UCSD-AML1 (cell line): ENCODE measurements at regions not wholly inside any gene's neighbourhood (a gene's known extent, or its start where the extent isn't known, plus 50 kb on each side); places are given as distances from the start of the nearest gene placed in this dataset.
"Not testable (repeated sequence)": the region's sequence is repeated elsewhere in the genome, so short reads cannot be mapped to it uniquely, and the experiment has no call there.

Experiments used
- DNase-seq: peaks from one replicate; lab custom pipeline; 2025; ENCODE audit not compliant: unreplicated experiment; lab: John Stamatoyannopoulos, UW

DNA sequence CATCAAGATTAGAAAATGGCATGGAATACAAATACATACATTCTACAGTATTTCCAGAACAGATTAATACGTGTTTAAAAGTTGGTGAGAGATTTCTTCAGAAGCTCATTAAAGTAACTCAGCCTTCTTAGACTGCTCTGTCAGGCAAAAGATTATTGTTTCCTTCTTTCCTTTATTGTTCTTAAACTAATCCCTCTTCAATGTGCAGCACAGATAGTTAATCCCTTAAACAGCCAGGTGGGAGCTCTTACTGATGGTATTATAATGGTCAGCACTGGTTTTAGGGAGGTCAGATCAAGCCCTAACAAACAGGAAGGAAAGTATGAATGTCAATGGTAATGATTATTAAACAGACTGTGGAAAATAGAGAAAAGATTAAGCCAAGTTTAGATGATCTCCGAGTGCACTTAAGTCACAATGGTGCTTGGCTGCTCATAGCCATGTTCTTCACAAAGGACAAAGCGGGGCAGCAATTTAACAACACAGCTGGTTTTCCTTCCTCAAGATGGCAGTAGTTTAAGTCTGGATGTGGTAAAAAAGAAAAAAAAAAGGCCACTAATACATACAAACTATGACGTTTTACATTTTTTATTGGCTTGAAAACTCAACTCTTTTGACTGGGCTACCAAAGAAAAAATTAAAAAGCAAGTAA lies 992.6 kb downstream of the PCDH9 start:
- DNase-seq = no peak

DNA sequence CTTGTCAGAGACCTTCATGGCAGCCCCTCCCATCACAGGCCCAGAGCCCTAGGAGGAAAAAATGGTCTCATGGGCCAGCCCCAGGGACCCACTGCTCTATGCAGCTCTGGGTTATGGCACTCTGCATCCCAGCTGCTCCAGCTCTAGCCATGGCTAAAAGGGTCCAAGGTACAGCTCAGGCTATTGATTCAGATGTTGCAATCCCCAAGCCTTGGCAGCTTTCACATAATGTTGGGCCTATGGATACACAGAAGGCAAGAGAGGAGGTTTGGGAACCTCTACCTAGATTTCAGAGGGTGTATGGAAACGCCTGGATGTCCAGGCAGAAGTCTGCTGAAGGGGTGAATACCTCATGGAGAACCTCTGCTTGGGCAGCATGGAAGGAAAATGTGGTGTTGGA lies 996.0 kb downstream of the PCDH9 start:
- DNase-seq = no peak

DNA sequence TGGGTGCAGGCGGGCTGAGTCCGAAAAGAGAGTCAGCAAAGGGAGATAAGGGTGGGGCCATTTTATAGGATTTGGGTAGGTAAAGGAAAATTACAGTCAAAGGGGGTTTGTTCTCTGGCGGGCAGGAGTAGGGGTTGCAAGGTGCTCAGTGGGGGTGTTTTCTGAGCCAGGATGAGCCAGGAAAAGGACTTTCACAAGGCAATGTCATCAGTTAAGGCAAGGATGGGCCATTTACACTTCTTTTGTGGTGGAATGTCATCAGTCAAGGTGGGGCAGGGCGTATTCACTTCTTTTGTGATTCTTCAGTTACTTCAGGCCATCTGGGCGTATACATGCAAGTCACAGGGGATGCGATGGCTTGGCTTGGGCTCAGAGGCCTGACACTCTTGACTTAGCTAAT lies 998.2 kb downstream of the PCDH9 start:
- DNase-seq = not testable (repeated sequence)

DNA sequence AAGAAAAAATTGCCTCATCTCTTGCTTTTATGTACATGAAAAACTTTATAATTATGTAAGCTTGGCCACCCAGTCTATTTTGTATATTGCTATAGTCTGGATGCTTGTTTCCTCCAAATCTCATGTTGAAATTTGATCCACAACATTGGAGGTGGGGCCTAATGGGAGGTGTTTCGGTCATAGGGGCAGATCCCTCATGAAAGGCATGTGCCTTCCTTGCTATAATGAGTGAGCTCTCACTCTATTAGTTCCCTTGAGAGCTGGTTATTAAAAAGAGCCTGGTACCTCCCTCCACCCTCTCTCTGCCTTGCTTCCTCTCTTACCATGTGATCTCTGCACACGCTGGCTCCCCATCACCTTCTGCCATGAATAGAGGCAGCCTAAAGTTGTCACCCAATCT lies 1005.1 kb downstream of the PCDH9 start:
- DNase-seq = no peak

DNA sequence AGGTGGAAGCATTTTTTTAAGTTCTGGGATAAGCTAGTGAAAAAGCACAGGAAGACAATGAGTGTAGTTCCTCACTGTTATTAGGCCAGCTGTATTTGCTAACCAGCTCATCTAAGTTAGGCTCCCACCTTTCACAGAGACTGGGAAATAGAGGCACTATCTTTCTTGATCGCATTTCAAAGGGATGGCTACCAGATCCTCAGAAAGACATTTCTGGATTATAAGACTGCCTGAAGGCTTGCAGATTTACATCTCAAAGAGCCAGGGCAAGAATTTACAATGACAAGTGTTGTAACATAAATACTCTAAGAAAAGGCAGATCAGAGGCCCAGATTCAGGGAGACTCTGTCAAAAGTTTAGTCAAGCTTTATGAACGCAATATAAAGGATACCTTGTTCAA lies 1005.5 kb downstream of the PCDH9 start:
- no peak for DNase-seq

DNA sequence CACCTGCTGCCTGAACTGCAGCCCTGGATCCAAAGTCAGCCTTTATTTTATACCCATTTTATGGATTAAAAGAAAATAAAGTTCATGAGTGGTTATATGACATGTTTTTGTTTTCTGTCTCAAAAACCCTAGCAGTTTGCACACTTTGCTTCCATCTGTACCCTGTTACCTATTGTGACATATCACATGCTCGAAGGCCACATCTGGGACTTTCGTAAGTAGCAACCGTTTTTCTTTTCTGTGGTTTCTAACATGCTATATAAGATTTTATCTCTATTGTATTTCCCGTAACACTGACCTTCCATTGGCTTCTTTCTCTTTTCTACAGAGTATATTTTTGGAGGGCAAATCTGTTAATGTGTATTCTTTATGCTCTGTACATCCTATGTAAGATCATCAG lies 1007.2 kb downstream of the PCDH9 start:
- DNase-seq = no peak

DNA sequence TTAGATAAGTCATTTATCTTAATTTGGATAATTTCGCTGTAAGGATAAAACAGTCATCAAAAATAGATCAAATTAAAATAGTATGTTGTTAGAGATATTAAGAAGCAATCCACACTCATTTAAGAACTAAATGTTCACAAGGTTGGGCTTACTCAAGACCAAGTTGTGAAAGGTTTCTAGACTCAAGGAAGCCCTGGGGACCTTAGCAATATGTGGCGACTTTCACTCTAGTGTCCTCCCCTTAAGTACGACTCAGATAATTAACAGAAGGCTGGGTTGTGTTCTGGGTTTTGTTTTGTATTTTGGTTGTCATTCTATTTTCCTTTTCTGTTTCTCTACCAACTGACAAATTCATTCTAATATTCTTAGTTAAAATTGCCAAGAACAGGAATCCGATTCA lies 1008.0 kb downstream of the PCDH9 start:
- no peak for DNase-seq

DNA sequence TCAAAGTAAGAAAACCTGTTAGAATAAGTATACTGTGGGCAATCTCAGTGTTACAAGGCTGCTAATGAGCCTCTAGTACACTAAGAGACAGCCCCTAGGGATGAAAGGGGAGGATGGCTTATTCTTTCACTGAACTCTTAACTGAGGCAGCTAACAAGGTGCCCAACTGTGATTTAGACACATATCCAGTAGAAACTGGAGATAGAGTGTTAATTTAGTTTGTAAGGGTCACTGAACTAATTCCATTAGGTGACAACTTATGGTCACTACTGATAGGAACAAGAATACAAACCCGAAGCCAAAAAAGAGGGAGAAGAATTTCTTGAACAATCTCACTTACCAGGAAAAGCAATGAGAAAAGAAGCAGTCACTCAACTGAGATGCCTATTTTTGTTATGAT lies 1010.6 kb downstream of the PCDH9 start:
- DNase-seq = no peak

DNA sequence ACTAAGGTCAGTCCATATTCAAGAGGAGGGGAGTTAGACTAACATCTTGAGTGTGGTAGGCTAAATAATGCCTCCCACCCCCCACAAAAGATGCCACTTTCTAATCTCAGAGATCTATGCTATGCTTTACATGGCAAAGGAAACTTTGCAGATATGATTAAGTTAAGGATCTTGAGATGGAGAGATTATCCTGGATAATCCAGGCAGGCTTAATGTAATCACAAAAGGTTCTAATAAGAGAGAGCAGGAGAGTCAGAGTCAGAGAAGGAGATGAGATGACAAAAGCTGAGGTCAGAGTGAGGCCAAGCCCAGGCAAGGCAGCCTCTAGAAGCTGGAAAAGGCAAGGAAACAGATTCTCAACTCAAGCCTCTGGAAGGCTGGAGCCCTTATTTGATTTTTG lies 1011.6 kb downstream of the PCDH9 start:
- DNase-seq = no peak

DNA sequence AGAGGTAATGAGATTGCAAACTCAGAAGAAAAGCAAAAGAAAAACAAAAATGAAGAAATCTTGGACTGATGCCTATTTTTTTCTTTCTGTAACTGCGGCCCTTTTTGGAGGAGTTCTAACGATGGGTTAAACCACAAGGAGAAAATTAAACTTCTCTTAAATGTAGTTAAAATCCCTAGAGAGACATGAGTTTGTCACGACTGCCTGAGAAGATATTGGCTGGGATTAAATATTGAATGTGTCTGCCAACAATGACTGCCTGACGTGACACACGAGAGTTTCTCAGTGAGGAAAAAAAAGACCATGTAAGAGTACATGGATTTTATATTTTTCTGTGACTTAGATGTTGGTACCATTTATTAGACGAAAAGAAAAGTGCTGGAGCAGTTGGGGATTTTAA lies 1013.4 kb downstream of the PCDH9 start:
- DNase-seq = no peak

DNA sequence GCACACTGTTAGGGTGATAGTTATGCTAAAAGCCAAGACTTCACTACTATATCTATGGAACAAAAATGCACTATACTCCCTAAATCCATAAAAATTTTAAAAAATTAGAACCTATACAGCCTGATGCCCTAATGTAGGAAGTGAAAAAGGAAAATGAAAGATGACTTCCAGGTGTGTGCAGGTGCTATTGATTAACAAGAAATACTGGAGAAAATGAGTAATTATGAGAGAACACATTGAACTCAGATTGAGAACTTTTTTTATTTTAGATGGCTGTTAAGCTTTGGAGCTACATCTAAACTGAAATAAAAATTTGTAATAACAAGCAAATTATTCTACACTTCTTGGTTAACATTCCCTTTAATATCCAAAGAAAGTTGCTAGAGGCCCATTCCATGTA lies 1015.7 kb downstream of the PCDH9 start:
- DNase-seq = no peak

DNA sequence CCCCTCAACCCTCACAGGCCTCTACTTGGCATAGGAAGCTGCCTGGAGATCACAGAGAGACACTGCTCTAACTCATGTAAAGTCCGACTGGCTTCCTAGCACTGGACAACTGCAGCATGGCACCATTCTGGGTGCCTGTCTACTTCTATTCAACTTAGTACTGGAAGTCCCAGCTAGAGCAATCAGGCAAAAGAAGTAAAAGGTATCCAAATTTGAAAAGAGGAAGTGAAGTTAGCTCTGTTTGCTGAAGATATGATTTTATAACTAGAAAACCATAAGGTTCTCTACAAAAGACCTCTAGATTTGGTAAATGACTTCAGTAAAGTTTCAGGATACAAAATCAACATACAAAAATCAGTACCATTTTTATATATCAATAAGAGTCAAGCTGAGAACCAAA lies 1017.6 kb downstream of the PCDH9 start:
- no peak for DNase-seq

DNA sequence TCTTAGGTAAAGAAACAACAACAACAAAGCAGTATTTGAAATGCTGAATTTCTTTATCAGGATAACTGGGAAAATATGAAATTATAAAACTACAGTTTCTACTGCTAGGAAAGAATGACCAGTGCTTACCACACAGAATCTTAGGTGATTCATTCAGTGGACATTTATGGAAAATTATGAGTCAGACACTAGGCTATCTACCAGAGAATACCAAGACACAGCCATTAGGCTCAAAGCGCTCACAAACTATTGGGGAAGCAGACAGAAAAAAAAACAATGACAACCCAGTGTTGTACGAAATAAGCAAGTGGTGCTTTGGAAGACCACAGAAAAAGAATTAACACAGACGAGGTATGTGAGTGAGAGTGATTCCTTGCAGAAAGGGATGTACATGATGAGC lies 1019.5 kb downstream of the PCDH9 start:
- no peak for DNase-seq

DNA sequence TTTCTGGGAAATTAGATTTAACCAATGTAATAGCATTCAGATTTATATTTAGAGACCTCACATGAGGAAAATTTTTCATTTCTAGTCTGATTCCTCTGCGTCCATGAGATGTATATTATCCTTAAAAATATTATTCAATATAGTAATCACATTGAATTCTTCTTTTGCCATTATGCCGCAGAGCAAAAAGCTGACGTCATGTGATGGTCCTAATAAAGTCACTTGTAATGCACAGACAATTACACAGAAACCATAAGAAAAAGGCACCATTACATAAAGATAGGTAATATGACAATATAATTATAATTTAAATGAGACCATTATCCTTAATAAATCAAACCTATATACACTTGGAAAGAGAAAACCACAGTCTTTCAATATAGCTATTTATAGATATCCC lies 1021.5 kb downstream of the PCDH9 start:
- no peak for DNase-seq

DNA sequence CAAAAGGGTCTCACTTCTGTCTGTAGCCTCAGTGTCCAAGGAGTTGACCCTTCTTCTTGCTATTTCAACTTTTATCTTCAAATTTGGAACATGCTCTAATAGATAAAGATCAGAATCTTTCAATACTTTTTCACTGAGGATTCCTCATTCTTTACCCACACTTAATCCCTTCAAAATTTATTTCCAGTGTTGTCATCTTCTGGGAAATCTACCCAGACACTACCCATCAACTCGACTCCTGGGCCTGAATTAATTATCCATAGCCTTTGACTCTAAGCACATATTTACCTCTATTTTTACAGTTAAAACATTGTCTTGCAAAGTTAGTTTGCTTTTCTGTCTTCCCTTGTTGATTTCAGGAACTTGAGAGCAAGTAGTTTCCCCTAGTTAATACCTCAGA lies 1022.5 kb downstream of the PCDH9 start:
- DNase-seq = no peak

DNA sequence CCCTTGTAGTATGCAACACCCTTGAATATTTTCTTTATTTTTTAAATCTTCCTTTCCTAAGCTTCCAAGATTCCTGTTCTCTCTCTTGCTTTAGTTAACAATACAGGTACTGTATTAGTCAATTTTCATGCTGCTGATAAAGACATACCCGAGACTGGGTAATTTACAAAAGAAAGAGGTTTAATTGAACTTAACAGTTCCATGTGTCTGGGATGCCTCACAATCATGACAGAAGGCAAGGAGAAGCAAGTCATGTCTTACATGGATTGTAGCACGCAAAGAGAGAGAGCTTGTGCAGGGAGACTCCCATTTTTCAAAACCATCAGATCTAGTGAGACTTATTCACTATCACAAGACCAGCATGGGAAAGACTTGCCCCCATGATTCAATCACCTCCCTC lies 1024.3 kb downstream of the PCDH9 start:
- no peak for DNase-seq

DNA sequence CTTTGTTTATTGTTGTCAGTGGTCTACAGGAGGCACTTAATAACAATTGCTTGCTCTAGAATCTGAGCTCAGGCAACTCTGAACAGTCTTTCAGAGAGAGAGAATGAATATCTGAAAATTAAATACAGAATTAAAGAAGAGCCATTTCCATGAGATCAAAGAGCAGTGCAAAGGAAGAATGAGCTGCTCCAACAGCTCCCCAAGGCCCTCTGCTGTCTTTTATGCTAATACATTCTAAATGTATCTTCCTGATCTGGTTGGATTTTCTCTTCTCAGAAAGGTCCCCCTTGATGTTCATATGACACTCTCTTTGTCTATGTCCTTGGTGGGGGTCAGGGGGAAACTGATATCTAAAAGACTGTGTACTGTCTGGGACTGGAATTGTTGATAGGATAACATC lies 1029.6 kb downstream of the PCDH9 start:
- DNase-seq = no peak

DNA sequence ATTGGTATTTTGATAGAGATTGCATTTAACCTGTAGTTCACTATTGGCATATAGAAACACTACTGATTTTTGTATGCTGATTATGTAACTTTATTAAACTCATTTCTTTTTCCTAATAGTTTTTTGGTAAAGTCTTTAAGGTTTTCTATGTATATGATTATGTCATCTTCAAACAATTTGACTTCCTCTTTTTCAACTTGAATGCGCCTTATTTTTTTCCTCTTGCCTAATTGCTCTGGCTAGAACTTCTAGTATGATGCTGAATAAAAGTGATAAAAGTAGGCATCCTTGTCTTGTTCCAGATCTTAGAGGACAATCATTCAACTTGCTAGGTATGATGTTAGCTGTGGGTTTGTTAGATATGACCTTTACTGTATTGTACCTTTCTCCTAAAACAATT lies 1034.9 kb downstream of the PCDH9 start:
- DNase-seq = no peak

DNA sequence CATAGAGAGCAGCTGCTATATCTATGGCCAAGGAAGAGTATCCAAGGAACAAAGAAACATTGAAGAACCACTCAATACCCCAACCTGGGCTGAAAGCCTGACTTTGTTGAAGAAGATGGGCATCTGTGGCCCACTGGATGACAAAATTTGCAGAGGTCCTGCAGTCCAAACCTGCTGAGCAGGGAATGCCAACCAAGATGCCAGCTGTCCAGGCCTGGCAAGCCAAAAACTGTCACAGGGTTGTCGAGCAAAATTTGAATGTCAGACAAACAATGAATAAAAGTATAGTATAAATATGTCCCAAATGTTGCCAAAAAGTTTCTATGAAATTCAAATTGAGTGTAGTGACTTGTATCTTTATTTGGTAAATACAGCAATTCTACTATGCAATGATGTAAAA lies 1040.2 kb downstream of the PCDH9 start:
- no peak for DNase-seq

DNA sequence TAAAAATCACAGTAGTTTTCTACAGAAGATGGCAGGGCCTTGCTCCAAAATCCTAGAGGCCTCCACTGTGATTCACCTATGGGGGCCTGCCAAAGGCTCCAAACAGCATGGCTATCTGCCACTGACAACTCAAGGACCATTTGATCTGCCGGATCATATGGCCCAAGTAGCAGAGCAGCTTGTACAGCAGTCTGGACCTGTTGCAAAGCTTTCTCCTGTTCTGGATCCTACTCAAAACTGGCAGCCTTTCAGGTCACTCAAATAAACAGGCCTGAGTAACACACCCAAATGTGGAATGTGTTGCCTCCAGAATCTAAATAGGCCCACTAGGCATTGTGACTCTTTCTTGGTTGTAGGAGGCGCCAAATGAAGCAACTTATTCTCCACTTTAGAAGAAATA lies 1049.3 kb downstream of the PCDH9 start:
- no peak for DNase-seq

DNA sequence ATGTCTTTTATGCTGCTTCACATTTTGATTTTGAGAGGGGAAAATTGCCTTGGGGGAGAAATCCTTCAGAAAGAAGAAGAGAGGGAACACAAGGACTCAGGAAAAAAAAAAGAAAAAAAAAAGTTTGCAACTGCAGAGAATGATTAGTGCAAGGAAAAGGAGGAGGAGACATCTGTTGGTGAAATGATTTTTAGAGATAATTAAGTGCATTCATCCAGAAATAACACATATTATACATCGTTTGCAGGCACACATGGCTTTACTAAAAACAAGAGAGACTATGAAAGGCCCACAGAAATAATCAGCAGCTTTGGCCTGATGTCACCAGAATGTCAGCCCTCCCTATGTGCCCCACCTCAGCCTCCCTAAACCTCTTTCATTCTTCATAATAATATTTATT lies 1058.2 kb downstream of the PCDH9 start:
- no peak for DNase-seq

DNA sequence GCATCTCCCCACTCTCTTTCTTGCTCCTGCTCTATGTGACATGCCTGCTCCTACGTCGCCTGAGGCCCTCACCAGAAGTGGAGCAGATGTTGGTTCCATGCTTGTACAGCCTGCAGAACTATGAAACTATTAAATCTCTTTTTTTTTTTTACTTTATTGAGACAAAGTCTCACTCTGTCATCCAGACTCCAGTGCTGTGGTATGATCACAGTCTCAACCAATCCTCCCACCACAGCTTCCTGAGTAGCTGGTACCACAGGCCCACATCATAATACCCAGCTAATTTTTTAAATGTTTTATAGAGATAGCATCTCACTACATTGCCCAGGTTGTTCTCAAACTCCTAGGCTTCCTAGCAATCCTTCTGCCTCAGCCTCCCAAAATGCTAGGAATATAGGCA lies 1067.7 kb downstream of the PCDH9 start:
- DNase-seq = no peak

DNA sequence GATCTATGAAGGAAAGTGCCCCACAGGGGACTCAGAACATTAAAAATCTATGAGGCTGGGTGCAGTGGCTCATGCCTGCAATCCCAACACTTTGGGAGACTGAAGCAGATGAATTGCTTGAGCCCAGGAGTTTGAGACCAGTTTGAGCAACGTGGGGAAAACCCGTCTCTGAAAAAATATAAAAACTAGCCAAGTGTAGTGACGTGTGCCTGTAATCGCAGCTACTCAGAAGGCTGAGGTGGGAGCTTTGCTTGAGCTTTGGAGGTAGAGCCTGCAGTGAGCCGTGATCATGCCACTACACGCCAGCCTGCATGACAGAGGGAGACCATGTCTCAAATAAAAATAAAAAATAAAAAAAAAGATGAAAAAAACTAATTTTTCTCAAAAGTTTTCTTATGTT lies 1070.6 kb downstream of the PCDH9 start:
- peak; percentile 1 for DNase-seq

DNA sequence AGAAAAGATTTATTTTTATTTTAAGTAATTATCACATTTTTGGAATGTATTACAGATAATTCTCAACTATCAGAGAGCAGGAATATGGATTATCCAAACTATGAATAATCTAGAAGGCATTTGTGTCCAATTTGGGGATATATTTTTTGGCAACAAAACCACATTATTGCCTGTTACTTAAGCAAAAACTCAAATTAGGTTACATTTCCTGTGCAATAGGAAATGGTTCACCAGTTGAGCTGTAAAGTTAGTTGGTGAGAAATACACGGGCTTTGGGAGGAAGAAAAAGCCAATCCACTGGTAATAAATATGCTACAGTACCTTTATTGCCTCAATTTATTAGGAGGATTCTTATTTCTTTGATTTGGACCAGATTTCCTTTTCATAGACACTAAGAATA lies 1075.2 kb downstream of the PCDH9 start:
- DNase-seq = no peak
